HUDEP-2 (cell line): ENCODE measurements at regions not wholly inside any gene's neighbourhood (a gene's known extent, or its start where the extent isn't known, plus 50 kb on each side); places are given as distances from the start of the nearest gene placed in this dataset.

Source experiments
- DNase-seq, 76 experiments: peaks; one replicate each; lab custom pipeline; 2025; ENCODE audit not compliant: unreplicated experiment in 76 of 76; lab: John Stamatoyannopoulos, UW

DNA sequence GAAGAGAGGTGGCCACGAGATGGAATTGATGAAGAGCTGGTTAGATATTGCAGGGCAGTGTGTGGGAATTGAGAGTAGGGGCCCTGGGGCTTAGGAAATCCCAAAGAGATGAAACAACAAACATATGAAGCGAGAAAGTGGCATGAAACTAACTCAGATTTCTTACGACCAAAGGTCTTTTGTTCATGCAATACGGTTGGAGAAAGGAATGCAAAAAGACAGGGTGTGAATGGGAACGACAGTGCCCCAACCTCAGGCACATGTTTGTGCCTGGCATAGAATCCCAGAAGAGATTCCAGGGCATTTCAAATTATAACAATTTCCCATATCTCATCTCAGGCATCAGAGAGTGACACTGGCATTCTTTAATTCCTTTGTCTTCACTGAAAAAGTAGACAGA, 199.2 kb downstream of the ACTL7B start:
- no peak for DNase-seq

DNA sequence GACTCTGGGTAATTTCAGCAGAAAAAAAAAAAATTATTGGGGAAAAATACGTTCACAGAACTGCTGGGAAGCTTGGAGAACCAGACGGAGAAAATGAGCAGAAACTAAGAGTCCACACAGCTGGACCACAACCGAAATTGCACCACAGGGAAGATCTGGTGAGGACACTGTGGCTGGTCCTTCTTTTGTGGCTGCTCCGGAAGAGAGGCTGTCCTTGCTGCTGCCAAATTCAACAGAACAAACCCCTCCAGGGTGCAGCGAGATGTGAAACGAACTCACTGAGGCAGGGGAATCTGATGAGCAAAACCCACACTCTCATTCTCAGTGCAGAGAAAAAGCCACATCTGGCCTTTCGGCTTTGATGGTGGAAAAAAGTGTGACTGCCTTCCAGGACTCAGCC, 200.0 kb downstream of the ACTL7B start:
- no peak for DNase-seq

DNA sequence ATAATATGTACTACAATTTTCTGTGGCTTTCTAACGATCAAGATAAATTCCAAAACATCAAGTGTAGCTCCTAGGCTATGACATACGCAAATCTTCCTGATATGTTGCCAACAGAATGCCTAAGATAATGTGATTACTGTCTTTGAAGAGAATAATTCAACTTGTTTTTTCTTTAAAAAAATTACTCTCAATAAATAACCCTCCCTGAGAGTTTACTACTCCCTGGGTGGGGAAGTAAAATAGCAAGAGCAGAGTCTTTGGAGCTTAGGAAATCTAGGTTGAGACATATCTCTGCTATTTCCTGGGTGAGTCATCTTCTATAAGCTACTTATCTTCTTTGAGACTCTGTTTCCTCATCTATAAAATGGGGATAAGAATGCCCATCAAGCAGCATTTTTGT, 201.2 kb downstream of the ACTL7B start:
- no peak for DNase-seq

DNA sequence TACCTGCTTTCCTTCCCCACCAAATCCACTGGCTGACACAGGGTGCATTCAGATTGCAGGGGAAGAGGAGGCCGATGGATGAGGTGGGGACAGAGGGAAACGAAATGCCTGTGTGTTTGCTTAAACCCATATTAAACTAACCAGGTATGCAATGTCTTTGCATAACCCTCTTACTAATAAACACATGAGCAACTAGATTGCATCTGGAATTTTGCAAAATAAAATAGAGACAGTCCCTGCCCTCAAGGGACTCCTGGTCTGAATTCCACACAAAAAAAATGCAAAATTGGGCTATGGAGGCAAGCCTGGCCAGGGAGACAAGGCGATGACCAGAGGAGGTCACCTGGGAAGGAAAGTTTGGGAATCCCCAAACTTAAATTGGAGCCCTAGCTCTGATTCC, 202.9 kb downstream of the ACTL7B start:
- no peak for DNase-seq

DNA sequence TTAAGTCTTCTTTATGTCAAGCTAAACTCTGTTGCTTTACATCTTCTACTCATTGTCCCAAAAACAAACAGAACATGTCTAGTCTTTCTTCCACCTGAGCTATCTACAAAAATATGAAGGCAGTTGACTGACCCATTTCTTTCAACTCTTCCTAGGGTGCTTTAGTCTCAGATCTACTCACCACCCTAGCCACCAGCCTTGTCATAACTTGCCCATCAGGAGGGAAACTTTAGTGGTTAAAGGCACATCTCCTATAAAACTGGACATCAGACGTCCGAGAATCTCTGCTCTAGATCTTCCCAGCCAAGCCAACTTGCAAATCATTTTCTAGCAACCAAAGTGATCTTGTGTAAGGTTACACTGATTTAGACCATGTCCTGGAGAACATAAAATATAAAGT, 205.0 kb downstream of the ACTL7B start:
- no peak for DNase-seq

DNA sequence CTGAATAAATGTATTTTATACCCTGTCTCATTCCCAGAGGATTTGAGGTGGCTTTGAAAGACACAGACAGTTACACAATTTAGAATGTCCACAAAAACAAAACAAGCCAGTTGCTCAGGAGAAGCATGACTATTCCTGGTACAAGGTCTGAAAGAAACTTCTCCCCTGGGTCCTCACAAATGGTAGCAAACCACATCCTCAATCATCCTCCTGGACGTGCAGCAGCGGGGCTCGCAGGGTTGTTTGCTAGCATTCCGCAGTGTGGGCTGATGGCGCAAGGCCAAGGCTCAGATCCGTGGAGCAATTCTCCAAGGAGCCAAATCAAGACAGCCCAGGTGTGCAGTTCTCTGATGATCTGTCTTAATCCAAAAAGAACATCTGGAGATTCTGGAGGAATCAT, 210.3 kb downstream of the ACTL7B start:
- DNase-seq, result no peak

DNA sequence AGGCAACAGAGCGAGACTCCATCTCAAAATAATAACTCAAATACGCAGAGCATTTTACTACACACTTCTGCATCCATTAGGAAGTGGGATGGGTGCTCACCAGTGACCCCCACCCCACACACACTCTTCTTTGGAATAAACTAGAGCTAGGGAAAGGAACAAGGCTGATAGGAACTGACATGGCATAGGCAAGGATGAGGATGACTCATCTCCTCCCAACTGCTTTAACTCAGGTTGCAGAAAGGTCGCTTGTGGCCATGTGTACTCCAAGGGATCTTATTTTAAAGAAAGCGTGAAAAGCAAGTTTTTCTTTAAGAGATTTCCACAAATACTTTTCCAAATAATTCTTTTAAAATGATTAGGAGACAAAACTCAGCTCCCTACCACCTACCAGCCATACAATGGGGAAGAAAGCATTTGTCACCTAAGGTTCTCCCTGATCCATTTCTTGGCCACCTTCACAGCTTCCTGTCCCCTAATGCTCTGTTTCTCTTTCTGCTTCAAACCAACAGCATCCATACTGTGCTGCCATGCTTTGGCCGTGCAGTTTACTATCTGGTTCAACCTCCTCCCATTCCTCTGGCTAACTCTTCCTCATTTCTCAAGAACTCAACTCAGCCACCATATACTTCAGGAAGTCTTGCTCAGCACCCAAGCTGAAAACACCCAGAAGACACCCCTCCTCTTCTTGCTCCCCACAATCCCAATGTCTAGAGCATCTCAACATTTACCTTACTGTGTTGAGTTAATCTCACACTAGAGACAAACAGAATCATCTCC, 211.9 kb downstream of the ACTL7B start:
- DNase-seq, result no peak

DNA sequence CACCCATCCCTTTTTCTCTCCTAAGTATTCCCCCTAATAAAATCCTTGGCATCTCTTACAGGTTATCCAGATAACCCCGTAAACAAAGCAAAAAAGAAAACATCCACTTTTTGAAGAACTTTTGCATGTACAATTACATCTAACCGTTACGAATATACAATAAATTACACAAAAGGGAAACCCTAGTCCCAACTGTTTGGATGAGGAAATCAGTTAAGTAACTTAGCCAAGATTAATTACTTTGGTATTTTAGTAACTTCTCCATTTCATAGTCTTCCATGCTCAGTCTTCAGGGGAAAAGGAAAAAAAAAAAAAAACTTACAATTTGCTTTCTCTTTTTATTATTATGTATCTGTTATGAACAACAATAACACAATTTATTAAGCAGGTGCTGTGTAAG, 212.9 kb downstream of the ACTL7B start:
- no peak for DNase-seq

DNA sequence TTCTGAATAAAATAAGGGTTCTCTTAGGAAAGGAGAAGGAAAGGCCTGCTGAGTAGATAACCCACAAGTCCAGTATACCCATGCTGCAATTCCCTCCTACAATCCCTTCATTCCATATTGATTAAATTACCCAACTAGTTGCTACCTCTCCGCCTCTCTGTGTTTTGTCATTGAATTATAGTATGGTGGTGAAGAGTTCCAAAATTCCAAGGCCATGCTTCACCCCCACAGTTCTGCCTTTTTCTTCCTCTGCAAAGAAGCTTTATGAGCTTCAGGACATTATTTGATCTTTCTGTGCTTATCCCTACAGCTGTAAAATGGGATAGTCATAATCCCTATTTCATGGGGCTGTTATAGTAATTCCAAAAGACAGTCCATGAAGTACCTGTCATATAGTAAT, 215.6 kb downstream of the ACTL7B start:
- DNase-seq, result no peak

DNA sequence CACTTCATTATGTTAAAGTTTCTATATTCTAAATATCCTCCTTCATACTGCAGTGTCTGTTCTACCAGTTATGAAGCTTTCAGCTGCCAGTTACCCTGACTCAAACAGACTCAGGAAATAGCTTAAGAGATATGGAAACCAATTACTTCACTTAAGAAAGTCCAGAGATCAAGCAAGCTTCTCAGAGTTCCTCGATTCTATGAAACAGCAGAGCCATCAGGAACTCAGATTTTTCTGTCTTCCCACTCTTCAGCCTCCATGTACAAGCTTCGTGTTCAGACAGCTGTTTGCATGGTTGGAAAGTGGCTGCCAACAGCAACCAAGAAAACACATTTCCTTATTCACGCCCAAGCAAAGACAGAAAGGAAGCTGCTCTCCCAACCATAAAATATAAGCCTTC, 216.1 kb downstream of the ACTL7B start:
- no peak for DNase-seq

DNA sequence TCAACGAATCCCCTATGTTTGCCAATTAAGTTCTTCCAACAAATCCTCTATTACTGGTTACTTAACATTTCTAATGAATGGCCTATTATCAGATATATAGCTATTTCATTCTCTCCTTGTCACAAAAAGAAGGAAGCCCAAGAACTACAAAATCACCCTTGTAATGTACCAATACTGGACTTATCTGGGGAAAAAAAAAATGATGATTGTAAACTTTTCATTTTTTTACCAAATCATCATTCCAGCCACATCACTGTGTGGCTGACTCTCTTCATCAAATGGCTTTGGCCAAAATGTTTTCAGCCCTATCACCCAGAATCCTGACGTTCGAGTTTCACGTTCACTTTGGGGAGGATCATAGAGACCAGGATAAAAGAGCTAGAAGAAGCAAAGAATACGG, 216.7 kb downstream of the ACTL7B start:
- DNase-seq, result no peak

DNA sequence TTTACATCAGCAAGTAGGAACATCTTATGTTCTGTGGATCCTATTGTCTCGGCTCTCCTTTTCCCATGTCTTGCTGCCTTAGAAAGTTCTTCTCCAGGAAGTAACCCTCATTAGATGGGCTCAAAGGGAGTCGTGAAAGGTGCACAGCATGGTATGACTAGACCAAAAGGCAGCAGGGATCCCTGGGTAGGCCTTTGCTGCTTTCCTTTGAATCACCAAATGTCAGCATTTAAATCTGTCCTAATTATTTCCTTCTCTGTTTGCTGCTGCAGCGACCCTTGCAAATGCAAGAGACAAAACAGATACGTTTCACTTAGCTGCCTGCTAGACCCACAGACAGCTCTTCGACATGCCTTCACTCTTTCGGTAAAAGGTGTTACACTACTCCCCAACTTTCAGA, 218.4 kb downstream of the ACTL7B start:
- DNase-seq, result no peak

DNA sequence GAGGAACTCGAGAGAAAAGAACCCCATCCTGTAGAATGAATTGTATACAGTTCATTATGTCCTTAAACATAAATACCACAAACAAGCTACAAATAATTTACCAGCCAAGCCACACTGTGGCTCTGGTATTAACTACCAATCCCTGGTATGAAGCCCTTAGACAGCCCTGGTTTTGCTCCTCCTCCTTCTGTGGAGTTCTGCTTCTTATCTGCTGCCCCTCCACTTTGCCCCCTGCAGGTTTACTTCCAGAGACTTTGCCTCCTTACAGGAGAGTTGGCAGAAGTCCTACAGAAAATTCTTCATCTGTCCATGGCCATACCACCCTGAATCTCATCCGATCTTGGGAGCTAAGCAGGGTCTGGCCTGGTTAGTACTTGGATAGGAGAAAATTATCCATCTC, 219.8 kb downstream of the ACTL7B start:
- no peak for DNase-seq

DNA sequence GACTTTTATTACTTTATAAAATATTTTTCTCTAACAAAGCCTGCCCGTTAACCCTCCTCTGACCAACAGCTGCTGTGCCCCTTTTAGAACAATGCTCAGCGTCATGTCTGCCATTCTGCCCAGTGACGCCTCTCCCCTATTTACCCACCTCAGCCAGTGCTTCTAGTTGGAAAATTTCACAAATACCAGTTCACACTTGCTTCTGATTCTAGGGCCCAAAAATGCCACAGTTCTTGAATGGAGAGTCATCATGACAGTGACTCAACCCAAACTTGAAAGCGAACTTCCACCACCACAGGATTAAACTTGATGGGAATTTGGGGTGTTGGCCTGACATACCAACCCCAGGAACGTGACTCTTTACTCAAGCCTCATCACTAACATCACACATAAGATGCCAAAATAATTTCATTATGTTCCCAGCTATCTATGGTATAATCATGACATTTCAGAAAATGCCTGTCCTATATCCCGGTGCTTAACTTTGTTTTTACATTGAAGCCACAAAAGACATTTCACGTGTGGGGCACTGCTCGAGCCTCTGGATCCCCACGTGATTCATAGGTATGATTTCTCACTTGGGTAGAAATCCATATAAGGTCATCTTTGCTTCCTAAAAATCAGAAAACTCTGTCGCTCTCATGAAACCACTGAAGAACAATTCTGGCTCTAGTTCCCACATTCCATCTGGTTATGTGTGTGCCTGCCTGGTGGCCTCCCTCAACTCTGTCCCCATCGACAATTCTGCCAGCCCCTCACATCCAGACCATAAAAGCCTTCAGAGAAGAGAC, 220.9 kb downstream of the ACTL7B start:
- no peak for DNase-seq

DNA sequence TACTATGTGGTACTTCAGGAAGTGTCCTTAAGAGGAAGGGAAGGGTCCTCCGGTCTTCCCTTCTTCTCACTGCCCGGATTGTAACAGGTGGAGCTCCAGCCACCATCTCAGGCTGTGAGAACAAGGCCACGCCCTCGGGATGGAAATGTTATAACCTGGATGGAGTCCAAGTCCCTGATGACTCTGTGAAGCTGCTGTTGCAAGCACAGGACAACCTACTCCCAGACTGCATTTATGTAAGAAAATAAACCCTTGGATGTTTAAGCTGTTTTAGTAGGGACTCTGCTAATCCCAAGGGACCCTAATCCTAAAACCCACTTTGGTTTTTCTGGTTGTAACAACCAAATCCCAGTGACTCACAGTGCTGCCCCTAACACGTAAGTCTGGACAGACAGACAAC, 221.6 kb downstream of the ACTL7B start:
- DNase-seq, result peak in 1 of 76 experiments; percentile 9

DNA sequence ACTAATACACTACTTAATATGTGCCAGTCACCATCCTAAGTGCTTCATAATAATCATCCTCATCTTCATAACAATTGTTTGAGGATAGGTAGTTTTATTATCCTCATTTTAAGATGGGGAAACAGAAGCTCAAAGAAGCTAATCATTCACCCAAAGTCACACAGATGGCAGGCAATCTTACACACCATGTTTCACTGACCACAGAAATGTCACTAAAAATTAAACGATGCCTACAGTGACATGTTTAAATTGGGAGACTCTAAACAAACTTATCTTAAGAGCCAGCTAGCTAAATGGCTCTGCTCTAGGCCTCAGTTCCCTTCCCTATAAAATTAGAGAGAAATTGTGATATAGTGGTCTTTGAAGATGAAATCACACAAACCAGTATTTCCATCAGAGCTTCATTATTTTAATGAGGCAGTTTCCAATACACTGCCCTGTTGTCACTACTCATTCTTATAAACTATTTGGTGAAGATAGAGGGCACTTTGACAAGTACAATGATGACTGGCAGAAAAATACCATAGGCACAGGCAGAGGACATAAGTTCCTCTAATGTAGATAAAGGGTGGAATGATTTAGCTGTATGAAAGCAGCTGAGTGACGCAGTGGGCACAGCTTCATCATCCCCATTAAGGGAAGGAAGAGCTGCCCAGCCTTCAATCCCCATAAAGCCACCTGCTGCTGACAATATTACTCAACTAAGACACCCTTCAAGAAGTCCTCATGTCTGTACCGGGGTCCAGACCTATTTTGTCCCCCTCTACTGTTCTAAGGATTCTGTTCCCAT, 224.1 kb downstream of the ACTL7B start:
- no peak for DNase-seq

DNA sequence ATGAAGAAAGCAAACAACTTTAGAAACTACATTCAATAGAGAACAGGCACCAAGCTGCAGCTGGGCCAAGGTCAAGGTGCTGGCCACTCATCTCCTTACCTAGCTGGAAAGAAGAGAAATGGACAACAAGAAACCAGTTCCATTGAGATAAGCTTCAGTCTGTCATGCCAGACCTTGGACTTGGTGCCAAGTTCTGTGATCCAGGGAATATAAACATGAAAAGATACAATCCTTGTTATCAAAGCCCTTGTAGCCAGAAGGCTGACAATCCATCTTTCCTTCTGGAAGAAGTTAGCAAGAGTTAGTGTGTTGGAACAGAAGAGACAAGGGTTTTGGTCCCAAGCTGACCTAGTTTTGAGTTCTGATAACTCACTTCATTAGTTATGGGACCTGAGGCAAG, 227.5 kb downstream of the ACTL7B start:
- DNase-seq, result no peak

DNA sequence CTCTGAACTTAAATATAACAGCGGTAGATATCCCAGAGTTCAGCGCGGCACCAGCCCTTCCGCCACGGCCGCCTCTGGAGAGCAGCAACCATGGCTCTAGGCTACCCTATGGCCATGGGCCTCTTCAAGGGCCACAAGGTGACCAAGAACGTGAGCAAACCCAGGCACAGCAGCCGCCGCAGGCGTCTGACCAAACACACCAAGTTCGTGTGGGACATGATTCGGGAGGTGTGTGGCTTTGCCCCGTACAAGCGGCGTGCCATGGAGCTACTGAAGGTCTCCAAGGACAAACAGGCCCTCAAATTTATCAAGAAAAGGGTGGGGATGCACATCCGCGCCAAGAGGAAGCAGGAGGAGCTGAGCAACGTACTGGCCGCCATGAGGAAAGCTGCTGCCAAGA, 229.0 kb downstream of the ACTL7B start:
- DNase-seq, result no peak

DNA sequence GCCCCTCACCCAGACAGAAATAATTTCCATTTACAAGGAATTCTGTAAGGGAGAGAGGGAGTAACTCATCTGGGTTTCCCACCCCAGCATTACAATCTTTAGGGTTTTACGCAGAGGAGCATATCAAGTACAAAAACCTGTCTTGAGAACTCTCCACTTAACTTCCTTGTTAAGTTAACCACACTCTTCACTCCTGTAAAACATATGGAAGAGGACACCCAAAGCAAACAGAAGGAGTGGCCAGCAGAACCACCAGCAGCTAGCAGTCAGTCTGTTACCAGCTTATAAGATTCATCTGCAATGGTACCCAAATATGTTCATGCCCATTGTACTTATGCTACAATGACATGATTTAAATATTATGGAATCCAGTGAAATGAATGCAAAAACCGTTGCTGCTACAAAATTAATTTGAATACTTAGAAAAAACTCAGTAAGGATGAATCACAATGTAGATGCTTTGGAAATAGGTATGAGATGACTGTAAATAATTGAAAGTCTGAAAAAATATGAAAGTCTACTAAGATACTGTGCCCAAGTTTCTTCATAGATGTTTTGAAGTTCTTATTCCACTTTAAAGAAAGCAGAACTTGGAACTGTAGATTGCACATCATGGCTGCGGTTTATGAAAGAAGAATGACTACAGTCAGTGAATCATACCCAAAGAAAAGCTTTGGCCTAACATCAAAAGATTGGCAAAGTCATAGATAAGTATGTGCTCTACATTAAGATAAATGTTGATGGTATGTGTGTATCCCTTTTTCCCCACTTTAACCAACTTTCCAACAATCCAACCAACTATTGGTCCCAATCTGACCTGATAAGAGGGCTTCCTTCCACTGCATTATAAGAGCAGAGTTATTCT, 233.6 kb downstream of the ACTL7B start:
- no peak for DNase-seq

DNA sequence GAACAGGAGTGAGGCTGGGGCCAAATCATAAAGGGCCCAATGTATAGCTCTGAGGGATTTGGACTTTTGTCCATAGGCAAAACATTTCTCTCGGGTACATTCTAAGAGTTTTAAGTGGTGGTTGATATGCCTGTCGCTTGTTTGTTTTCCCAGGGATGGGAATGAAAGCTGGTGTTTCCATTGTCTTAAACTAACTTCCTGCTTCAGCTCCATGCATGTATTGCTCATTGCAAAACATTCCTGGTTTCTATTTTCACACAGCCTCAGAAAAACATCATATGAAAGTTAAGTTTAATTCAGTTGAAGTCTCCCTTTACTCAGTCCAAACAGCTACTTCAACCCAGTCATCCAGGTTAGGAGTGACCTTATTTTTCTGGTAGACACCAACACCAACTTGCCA, 235.0 kb downstream of the ACTL7B start:
- no peak for DNase-seq
